ENCODE measurements at regions not wholly inside any gene's neighbourhood (a gene's known extent, or its start where the extent isn't known, plus 50 kb on each side); places are given as distances from the start of the nearest gene placed in this dataset.

DNA sequence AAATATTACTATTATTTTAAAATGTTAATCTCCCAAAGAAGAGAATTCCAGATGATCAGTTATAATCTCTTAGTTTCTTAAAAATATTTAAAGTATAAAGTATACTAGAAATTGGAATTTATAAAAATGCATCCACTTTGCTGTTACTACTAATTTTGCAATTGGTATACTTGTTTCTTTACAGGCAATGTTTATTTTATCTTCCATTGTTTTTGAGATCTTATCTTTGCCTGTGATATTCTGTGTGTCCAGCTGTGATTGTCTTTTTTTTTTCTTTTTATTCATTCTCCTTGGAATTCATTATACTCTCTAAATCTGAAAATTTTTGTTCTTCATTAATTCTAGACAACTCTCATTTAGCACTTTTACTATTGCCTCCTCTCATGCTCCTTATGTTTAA is 652.6 kb downstream of the TNS3 start:
- TF ChIP-seq TCF12 (IDR thresholded peaks at IDR 0.05; ENCODE audit: low read depth, low read length) = no peak
- no peak for TF ChIP-seq EZH2 (IDR thresholded peaks at IDR 0.05; ENCODE audit: low read depth, low read length, severe bottlenecking)
- TF ChIP-seq, protein P1, sequence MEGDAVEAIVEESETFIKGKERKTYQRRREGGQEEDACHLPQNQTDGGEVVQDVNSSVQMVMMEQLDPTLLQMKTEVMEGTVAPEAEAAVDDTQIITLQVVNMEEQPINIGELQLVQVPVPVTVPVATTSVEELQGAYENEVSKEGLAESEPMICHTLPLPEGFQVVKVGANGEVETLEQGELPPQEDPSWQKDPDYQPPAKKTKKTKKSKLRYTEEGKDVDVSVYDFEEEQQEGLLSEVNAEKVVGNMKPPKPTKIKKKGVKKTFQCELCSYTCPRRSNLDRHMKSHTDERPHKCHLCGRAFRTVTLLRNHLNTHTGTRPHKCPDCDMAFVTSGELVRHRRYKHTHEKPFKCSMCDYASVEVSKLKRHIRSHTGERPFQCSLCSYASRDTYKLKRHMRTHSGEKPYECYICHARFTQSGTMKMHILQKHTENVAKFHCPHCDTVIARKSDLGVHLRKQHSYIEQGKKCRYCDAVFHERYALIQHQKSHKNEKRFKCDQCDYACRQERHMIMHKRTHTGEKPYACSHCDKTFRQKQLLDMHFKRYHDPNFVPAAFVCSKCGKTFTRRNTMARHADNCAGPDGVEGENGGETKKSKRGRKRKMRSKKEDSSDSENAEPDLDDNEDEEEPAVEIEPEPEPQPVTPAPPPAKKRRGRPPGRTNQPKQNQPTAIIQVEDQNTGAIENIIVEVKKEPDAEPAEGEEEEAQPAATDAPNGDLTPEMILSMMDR (IDR thresholded peaks at IDR 0.05; ENCODE audit: control extremely low read depth in 1 of 3, insufficient read depth in 1 of 3, low read depth in 1 of 3, low read length in 3 of 3) = no peak
- no peak for TF ChIP-seq ASH2L (IDR thresholded peaks at IDR 0.05; ENCODE audit: low read length)
- no peak for TF ChIP-seq BRCA1 (IDR thresholded peaks at IDR 0.05; ENCODE audit: low read depth, low read length)
- TF ChIP-seq POLR2A (IDR thresholded peaks at IDR 0.05; ENCODE audit: control extremely low read depth in 1 of 2, low read depth in 2 of 2, low read length in 2 of 2) = no peak
- no peak for TF ChIP-seq YY1 (IDR thresholded peaks at IDR 0.05; ENCODE audit: low read depth, low read length)
- TF ChIP-seq SP1 (IDR thresholded peaks at IDR 0.05; ENCODE audit: low read depth, low read length) = no peak
- no peak for TF ChIP-seq MAX (IDR thresholded peaks at IDR 0.05)
- TF ChIP-seq, protein P2, sequence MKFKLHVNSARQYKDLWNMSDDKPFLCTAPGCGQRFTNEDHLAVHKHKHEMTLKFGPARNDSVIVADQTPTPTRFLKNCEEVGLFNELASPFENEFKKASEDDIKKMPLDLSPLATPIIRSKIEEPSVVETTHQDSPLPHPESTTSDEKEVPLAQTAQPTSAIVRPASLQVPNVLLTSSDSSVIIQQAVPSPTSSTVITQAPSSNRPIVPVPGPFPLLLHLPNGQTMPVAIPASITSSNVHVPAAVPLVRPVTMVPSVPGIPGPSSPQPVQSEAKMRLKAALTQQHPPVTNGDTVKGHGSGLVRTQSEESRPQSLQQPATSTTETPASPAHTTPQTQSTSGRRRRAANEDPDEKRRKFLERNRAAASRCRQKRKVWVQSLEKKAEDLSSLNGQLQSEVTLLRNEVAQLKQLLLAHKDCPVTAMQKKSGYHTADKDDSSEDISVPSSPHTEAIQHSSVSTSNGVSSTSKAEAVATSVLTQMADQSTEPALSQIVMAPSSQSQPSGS (IDR thresholded peaks at IDR 0.05; ENCODE audit: low read length) = no peak

Measured in H1 (cell line).